Ovary (tissue), 7 donors: ENCODE measurements at regions not wholly inside any gene's neighbourhood (a gene's known extent, or its start where the extent isn't known, plus 50 kb on each side); places are given as distances from the start of the nearest gene placed in this dataset.

ENCODE experiments used
- DNase-seq, 5 donors: peaks; one replicate each; pipeline ENCODE4 v3.0.0-alpha.2; 2019 to 2020
- H3K27ac ChIP-seq, 2 donors: fragments of 200-600 bp; one replicate each; pipeline versions ENCODE4 v1.5.1 to v1.8.0; 2019 to 2022
- H3K27me3 ChIP-seq: fragments of 200-600 bp; one replicate; pipeline ENCODE4 v1.8.0; 2022
- H3K36me3 ChIP-seq: fragments of 200-600 bp; sonication (generic); one replicate; pipeline ENCODE4 v1.5.1; 2019
- H3K4me1 ChIP-seq: one replicate; pipeline ENCODE4 v1.8.1; 2013; ENCODE audit warnings: mild to moderate bottlenecking, moderate library complexity; ENCODE audit not compliant: insufficient read depth
- H3K4me3 ChIP-seq: fragments of 200-600 bp; sonication (generic); one replicate; pipeline ENCODE4 v1.5.1; 2017
- H3K9me3 ChIP-seq, 2 donors: fragments of 200-600 bp in 1 of 2; sonication (generic) in 1 of 2; one replicate each; pipeline versions ENCODE4 v1.5.1 to v1.8.1; 2013 to 2019; ENCODE audit warnings: mild to moderate bottlenecking in 1 of 2, moderate library complexity in 1 of 2
- CTCF ChIP-seq, 3 donors: fragments of 450-650 bp in 2 of 3; fragments of 200-600 bp in 1 of 3; IDR thresholded peaks; one replicate each; pipeline versions ENCODE4 v1.5.1 to v1.8.0; 2016 to 2022; ENCODE audit warnings: antibody characterized with exemption in 3 of 3, mild to moderate bottlenecking in 1 of 3
- EP300 ChIP-seq: sonication (generic); formaldehyde crosslinking; IDR thresholded peaks from one replicate; pipeline ENCODE4 v1.6.1; 2017; ENCODE audit warnings: antibody characterized with exemption
- POLR2A ChIP-seq: fragments of 450-650 bp; IDR thresholded peaks from one replicate; pipeline ENCODE4 v1.6.1; 2017; ENCODE audit warnings: antibody characterized with exemption, mild to moderate bottlenecking, moderate library complexity
- WGBS, 3 donors: extraction: QIAGEN DNeasy Blood & Tissue Kit in 1 of 3; methylation state at CpG; one replicate each; pipeline versions ENCODE4 v1.1.5 to v1.1.7; 2013 to 2017; 5-methylcytosine and 5-hydroxymethylcytosine counted together
- intact Hi-C, 4 donors: fragments of 100-400 bp; cut with DNase I; formaldehyde crosslinking; loops; one replicate each; pipeline versions ENCODE4 v1.11.0 to v1.15.1; 2022 to 2023
- donor health status: DM: no; HTN: no; CAD: no; lungs with moderate emphysema.
- donor health status: DM: no; HTN: no; CAD: no.
- donor health status: Bipolar disorder and iron deficiency.
- donor health status: DM: no; HTN: no; CAD: no.
- donor health status: DM: yes; HTN: yes; CAD: no.

DNA sequence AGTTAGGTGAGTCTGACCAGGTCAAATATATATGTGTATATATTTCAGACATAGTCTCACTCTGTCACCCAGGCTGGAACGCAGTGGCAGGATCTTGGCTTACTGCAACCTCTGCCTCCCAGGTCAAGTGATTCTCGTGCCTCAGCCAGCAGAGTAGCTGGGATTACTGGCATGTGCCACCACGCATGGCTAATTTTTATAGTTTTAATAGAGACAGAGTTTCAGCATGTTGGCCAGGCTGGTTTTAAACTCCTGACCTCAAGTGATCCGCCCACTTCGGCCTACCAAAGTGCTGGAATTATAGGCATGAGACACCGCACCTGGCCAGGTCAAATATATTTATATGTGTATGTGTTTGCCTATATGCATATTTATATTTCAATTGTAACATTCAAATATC, 581.5 kb upstream of the B3GALT2 start:
- H3K4me3 ChIP-seq: no peak overlapping the region
- H3K36me3 ChIP-seq: no peaks in the 10 kb centered on the region
- no peaks in the 10 kb centered on the region for H3K27me3 ChIP-seq
- H3K9me3 ChIP-seq: no peaks in the 10 kb centered on the region
- intact Hi-C loops: no loop called here
- H3K4me1 ChIP-seq: no peaks in the 10 kb centered on the region
- TF ChIP-seq CTCF (IDR thresholded peaks at IDR 0.05) (no peak), POLR2A (no peak), EP300 (no peak)
- DNase-seq: no peak
- no peak overlapping the region for H3K27ac ChIP-seq
- WGBS, 3 donors: 95 to 98% (median 96%) methylated on average over 6 of the region's 6 CpGs

DNA sequence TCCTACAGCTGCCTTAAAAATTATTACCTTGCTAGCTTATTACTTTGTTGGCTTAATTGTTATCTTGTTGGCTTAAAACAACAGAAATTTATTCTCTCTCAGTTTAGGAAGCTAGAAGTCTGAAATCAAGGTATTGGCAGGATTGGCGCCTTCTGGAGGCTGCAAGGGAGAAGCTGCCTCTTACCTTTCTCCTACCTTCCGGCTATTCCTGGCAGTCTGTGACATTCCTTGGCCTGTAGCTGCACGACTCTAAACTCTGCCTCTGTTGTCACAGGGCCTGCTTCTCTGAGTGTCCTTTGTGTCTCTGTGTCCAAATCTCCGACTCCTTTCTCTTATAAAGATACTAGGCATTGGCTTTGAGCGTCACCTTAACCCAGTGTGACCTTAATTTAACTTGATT, 579.9 kb upstream of the B3GALT2 start:
- 80 to 86% (median 84%) methylated on average over 5 of the region's 5 CpGs for WGBS, 3 donors
- intact Hi-C loops: no loop called here
- DNase-seq: no peak
- TF ChIP-seq POLR2A: no peak
- TF ChIP-seq CTCF (IDR thresholded peaks at IDR 0.05): no peak
- TF ChIP-seq EP300: no peak
- no peak overlapping the region for H3K4me3 ChIP-seq
- no peak overlapping the region for H3K27ac ChIP-seq
- H3K9me3 ChIP-seq: no peaks in the 10 kb centered on the region
- no peaks in the 10 kb centered on the region for H3K4me1 ChIP-seq
- no peaks in the 10 kb centered on the region for H3K27me3 ChIP-seq
- no peaks in the 10 kb centered on the region for H3K36me3 ChIP-seq

- no peaks in the 10 kb centered on the region for H3K36me3 ChIP-seq
- intact Hi-C loops: no loop called here
- TF ChIP-seq EP300 (no peak), CTCF (IDR thresholded peaks at IDR 0.05) (no peak)
- no peak overlapping the region for H3K27ac ChIP-seq
- DNase-seq: no peak
- no peaks in the 10 kb centered on the region for H3K4me1 ChIP-seq
- H3K27me3 ChIP-seq: no peaks in the 10 kb centered on the region
- WGBS, 3 donors: 54 to 58% (median 54%) methylated on average over 3 of the region's 3 CpGs
- no peaks in the 10 kb centered on the region for H3K9me3 ChIP-seq
- H3K4me3 ChIP-seq: no peak overlapping the region
Observed at GRCh38 chr1:193763266-193763665, 576.9 kb upstream of the B3GALT2 start.

GRCh38 chr1:193762236-193762635, 575.8 kb upstream of the B3GALT2 start:
- DNase-seq: no peak
- intact Hi-C loops: no loop called here
- H3K4me1 ChIP-seq: no peaks in the 10 kb centered on the region

More at GRCh38 chr1:193762236-193762635, 575.8 kb upstream of the B3GALT2 start:
- Histone ChIP-seq H3K9me3 (no peaks in the 10 kb centered on the region), H3K27me3 (no peaks in the 10 kb centered on the region), H3K36me3 (no peaks in the 10 kb centered on the region), H3K4me3 (no peak overlapping the region), H3K27ac (no peak overlapping the region)
- TF ChIP-seq CTCF (IDR thresholded peaks at IDR 0.05) (no peak), EP300 (no peak), POLR2A (no peak)
- 81 to 90% (median 83%) methylated on average over 4 of the region's 4 CpGs for WGBS, 3 donors
